GM12875 (cell line): ENCODE measurements at regions not wholly inside any gene's neighbourhood (a gene's known extent, or its start where the extent isn't known, plus 50 kb on each side); places are given as distances from the start of the nearest gene placed in this dataset.

Experiments used
- H3K4me3 ChIP-seq: one replicate; pipeline ENCODE4 v1.5.1; 2011; ENCODE audit warnings: low read depth, low read length, control low read depth
- TF ChIP-seq, protein P1 (sequence below): IDR thresholded peaks from 2 replicates; pipeline ENCODE4 v1.5.1; 2011; ENCODE audit warnings: low read depth, mild to moderate bottlenecking, control low read depth, inconsistent platforms, low read length, moderate library complexity, borderline replicate concordance; ENCODE audit not compliant: insufficient read depth

GRCh38 chr3:88985491-88985890 is 121.9 kb upstream of the EPHA3 start:
- no peak overlapping the region for H3K4me3 ChIP-seq
- TF ChIP-seq, protein P1, sequence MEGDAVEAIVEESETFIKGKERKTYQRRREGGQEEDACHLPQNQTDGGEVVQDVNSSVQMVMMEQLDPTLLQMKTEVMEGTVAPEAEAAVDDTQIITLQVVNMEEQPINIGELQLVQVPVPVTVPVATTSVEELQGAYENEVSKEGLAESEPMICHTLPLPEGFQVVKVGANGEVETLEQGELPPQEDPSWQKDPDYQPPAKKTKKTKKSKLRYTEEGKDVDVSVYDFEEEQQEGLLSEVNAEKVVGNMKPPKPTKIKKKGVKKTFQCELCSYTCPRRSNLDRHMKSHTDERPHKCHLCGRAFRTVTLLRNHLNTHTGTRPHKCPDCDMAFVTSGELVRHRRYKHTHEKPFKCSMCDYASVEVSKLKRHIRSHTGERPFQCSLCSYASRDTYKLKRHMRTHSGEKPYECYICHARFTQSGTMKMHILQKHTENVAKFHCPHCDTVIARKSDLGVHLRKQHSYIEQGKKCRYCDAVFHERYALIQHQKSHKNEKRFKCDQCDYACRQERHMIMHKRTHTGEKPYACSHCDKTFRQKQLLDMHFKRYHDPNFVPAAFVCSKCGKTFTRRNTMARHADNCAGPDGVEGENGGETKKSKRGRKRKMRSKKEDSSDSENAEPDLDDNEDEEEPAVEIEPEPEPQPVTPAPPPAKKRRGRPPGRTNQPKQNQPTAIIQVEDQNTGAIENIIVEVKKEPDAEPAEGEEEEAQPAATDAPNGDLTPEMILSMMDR: no peak

DNA sequence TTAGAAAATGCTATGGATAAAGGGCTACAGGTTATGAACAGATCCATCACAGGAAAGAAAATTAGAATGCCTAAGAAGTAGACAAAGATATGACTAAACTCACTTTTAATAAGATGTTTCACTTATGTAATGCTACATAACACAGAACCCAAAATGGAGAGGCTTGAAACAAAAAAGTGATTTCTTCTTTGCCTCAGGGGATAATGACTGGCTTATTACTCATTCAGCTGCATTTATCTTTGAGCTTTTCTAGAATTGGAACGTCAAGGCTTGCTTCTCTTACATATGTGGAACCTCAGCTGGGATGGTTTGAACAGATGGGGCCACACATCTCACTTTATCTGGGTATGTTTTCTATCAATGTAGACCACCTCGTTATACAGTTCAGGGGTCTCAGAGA is 120.6 kb upstream of the EPHA3 start:
- TF ChIP-seq, protein P1: no peak
- H3K4me3 ChIP-seq: no peak overlapping the region

DNA sequence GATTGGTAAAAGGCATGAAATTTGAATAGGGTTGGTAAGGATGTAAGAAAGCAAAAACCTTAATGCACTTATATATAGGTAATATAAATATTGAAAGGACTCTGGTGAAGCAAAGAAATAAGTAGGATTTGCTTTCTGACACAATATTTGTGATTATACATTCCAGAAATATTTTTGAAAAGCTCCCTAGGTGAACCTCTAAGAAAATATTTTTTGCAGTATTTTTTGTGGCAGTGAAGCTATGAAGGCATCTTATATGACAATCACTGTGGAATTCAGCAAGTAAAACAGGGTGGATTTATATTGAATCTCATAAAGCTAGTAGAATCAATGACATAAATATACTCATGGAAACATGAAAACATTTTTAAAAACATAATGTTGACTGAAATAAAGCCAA is 119.6 kb upstream of the EPHA3 start:
- TF ChIP-seq, protein P1: no peak
- H3K4me3 ChIP-seq: no peak overlapping the region

DNA sequence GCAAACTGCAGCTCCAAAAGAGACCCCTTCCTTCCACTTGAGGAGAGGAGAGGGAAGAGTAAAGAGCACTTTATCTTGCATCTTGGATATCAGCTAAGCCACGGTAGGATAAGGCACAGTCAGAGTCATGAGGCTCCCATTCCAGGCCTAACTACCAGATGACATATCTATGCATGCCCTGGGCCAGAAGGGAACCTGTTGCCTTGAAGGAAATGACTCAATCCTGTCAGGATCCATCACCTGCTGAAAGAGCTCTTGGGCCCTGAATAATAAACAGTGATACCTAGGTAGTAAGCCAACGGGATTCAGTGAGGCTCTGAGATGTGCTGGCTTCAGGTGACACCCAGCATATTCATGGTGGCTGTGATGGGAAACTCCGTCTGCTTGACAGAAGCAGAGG is 118.5 kb upstream of the EPHA3 start:
- no peak overlapping the region for H3K4me3 ChIP-seq
- TF ChIP-seq, protein P1: no peak

DNA sequence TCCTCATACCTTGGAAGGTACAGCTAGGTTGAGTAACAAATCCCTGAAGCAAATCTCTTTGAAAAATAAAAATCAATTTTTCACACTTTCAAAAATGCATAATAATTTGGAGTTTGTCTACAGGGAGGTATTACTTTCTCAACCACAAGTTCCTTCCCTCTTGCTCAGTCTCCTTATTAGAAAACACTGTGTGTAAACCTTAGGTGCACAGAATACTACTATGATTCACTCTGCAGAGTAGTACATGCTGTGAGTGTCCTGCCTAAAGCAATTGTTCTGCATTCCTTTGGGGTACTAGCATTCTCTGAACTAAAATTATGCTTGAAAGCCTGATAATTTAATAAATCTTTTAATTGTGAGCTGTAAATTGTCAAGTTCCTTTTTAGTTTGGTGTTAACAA is 115.9 kb upstream of the EPHA3 start:
- H3K4me3 ChIP-seq: no peak overlapping the region
- TF ChIP-seq, protein P1: no peak

DNA sequence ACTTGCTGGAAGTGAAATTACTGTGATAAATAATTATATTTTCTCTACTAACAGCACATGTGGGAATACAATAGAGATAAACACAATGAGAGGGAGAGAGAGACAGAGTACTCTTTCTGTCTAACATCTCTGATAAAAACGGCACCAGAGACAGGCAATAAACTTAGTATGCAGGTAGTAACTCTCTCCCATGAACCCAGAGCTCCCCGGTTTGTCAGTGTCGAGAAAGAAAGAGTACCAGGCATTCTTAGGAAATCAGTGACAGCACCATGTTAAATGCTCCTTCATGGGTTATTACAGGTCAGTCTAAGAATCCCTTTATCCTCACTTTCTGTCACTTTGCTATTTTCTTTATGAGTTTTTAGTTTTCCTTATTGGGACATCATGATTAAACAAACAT is 110.7 kb upstream of the EPHA3 start:
- TF ChIP-seq, protein P1: no peak
- no peak overlapping the region for H3K4me3 ChIP-seq

DNA sequence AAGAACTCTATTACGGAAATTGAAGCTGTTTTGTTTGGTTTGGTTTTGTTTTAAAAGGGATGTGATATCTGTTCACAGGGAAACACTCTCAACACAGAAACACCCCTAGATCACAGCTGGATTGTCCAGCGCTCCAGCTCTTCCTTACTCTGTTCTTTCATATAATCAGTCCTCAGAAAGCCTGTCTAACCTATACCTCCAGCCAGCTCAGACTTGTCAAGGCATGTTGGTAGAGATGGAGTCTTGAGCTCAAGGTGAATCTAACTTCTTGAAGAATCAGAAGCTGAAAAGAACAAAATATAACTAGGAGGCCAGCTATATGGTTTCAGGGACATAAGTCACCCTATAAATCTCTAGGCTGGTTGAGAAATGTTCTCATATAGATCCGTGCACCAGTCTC is 110.2 kb upstream of the EPHA3 start:
- no peak overlapping the region for H3K4me3 ChIP-seq
- TF ChIP-seq, protein P1: no peak
